GF-D8 (cell line): ENCODE measurements at regions not wholly inside any gene's neighbourhood (a gene's known extent, or its start where the extent isn't known, plus 50 kb on each side); places are given as distances from the start of the nearest gene placed in this dataset.

Experiments used
- DNase-seq: peaks from one replicate; lab custom pipeline; 2025; lab: John Stamatoyannopoulos, UW

- no peak for DNase-seq
Measured at GRCh38 chr6:84524636-84525035, 239.8 kb downstream of the TBX18 start.

- DNase-seq = no peak
Measured at GRCh38 chr6:84522135-84522549, 242.3 kb downstream of the TBX18 start.

- no peak for DNase-seq
Measured at GRCh38 chr6:84521511-84521910, 242.9 kb downstream of the TBX18 start.

- no peak for DNase-seq
Measured at GRCh38 chr6:84517741-84518530, 246.5 kb downstream of the TBX18 start.

GRCh38 chr6:84516154-84516553, 248.2 kb downstream of the TBX18 start:
- DNase-seq = no peak

- DNase-seq = no peak
Measured at GRCh38 chr6:84515067-84515466, 249.3 kb downstream of the TBX18 start.

GRCh38 chr6:84514089-84514971, 250.1 kb downstream of the TBX18 start:
- DNase-seq = no peak

- no peak for DNase-seq
Measured at GRCh38 chr6:84512391-84512790, 252.0 kb downstream of the TBX18 start.

- DNase-seq = no peak
Measured at GRCh38 chr6:84511929-84512328, 252.5 kb downstream of the TBX18 start.

GRCh38 chr6:84508981-84509380, 255.4 kb downstream of the TBX18 start:
- DNase-seq = no peak

- DNase-seq = no peak
Measured at GRCh38 chr6:84508334-84508733, 256.1 kb downstream of the TBX18 start.

GRCh38 chr6:84504025-84504424, 260.4 kb downstream of the TBX18 start:
- no peak for DNase-seq

GRCh38 chr6:84501315-84501714, 263.1 kb downstream of the TBX18 start:
- DNase-seq = no peak

- no peak for DNase-seq
Measured at GRCh38 chr6:84500726-84501125, 263.7 kb downstream of the TBX18 start.

- DNase-seq = no peak
Measured at GRCh38 chr6:84498905-84499304, 265.5 kb downstream of the TBX18 start.

- no peak for DNase-seq
Measured at GRCh38 chr6:84492241-84493165, 265.1 kb upstream of the CEP162 start.

- no peak for DNase-seq
Measured at GRCh38 chr6:84489598-84489997, 262.2 kb upstream of the CEP162 start.

GRCh38 chr6:84486526-84486925, 259.1 kb upstream of the CEP162 start:
- no peak for DNase-seq

- no peak for DNase-seq
Measured at GRCh38 chr6:84469144-84469543, 241.7 kb upstream of the CEP162 start.

GRCh38 chr6:84467296-84467695, 239.9 kb upstream of the CEP162 start:
- DNase-seq = no peak

GRCh38 chr6:84466511-84466910, 239.1 kb upstream of the CEP162 start:
- DNase-seq = no peak

- DNase-seq = no peak
Measured at GRCh38 chr6:84464471-84464870, 237.0 kb upstream of the CEP162 start.
